Activated CD8-positive, alpha-beta memory T cell treated with anti-CD3 and anti-CD28 coated beads for 1 hour (primary cell): ENCODE measurements at regions not wholly inside any gene's neighbourhood (a gene's known extent, or its start where the extent isn't known, plus 50 kb on each side); places are given as distances from the start of the nearest gene placed in this dataset.

Experiments used
- DNase-seq, 2 donors: peaks; one replicate each; pipeline ENCODE4 v3.0.0-alpha.2; 2020; ENCODE audit warnings: low read depth in 1 of 2; ENCODE audit errors: extremely low read depth in 1 of 2

DNA sequence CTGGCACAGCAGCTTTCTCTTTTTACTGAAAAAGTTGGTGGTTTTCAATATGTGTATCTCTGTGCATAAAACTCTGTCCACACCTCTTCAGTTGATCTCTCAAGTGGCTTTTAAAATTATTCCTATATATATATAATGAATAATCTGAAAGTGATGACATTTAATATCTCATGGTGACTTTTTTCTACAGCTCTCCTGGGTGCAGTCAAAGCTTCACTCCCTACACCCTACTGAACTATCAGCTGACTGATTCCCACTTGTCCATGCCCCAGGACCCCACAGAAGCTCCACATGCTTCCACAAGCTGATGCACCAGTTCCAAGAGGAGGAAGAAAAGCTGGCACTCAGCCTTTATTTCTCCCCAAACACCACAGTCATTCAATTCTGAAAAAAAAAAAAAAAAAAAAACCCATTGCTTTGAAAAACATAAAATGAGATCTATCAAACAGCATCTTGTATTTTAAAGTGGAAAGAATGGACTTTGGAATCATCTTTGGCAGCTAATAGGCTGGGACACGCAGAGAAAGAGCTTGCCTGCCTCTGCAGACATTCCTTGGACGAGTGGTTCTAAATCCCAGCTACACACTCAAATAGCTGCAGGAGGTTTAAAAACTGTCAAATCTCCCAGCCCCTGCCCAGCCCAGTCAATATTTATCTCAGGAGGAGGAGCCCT lies 75.3 kb upstream of the GDF10 start:
- DNase-seq, result no peak

DNA sequence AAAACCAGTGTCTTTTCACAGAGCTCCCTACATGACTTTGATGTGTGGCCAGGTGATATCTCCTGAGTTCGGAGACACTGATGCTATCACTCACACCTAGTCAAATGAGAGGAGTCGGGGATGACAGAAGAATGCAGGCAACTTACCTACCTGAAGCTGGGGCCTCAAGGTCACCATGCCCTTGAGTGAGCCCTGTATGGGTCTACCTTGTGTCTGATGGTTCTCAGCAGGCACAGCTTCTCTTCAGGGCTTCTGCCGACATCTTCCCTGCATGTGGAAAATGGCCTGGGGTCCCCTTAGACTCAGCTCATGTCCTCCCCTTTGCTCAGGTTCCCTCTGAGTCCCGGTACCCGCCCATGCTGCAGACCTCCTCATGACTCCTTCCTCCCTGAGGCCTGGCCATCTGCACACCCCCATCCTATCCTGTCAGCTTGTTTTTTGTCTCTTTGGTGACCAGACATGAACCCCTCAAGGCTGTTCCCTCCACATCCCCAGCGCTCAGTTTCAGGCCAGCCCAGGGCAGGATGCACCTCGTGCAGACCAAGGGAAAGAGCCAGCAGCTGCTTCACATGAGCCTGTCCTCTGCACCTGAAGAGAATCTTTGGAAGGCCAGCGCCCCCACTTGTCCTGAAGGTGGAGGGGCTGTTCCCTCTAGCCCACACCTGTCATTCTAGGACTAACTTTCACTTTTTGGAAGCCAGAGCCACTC lies 74.6 kb upstream of the GDF10 start:
- no peak for DNase-seq

DNA sequence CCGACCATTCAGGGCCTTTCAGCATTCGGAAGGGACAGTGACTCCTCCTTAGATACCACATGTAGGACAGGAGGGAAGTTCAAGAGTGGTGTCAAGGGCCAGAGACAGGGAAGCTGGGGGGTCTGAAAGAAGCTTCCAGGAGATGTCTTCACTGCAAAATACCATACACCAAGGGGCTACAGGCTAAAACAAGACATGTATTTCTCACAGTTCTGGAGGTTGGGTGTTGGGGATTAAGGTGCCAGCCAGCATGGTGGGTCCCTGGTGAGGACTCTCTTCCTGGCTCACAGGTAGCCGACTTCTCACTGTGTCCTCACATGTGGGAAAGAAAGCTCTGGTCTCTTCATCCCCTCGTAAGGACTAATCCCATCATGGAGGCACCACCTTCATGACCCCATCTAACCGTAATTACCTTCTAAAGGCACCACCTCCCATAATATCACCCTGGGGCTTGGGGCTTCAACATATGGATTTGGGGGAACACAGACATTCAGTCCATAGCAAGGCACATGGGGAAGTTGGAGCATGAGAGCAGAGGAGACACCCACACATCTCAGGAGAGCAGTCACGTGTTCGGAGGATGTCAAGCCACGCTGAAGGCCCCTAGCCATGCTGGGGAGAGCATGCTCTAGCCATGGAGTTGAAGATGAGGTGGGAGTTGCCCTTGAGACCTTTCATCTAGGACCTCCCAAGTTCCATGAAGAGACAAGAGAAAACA lies 73.9 kb upstream of the GDF10 start:
- DNase-seq, result no peak

DNA sequence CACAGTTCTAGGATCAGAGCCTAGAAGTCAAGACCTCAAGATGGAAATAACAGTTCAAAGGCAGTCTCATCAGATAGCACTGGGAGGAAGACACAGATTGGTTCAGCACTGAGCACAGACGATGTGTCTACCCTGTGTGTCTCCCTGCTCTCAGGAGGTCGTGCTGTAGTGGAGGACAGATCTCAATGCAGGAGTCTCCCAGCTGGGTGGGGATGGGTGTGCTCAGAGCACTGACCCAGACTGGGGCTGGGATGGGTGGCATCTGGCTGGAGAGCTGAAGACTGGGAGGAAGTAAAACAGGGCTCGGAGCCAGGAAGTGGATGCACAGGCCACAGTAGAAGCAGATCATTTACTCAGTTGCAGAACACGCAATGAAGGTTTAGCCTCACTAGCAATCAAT lies 69.5 kb upstream of the GDF10 start:
- no peak for DNase-seq

DNA sequence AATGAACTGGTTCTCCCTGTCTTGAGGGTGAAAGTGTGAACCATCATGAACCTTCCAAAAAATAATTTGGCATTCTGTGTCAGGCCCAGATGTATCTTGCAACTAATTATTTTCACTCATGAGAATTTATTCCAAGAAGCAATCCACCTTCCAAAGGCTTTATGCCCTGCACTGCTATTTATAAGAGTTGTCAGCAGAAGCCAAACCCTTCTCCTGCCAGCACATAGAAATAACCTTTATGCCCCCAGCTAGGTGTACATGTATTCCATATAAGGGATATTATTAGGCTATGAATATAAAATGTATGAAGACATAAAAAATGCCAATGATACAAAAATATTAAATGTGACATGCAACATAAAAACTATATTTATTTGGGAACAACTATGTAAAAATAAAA lies 69.0 kb upstream of the GDF10 start:
- DNase-seq, result no peak

DNA sequence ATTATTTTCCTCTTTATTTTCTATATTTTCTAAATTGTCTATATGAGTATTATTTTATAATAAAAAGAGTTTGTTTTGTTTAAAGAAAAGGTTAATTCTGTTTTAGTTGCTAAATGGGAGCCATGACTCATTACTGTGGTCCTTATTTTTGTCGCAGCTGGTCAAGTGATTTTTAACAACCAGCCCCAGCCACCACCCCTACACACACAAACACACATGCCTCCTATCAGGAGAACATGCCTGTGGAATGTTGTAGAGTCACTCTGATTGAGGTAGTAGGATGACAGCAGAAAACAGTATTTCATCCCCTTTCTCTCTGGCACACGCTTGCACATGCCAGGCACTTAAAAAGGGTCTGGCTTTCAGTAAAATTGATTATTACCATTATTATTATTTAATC lies 68.6 kb upstream of the GDF10 start:
- DNase-seq, result no peak

DNA sequence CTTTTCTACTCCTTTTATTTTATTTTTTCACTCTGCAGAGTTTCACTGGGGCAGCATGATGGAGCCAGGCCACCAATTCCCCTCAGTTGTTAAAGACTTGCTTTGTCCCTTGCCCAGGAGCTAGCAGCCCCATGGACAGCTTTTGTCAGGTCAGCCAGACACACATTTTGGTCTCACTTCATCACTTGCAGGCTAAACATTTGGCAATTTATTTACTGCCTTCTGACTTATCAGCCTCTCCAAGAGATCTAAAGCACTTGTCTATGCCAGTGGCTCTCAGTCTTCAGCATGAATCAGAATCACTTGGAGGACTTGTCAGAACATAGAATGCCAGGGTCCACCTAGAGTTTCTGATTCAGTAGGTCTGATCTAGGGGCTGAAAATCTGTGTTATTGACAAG lies 66.4 kb upstream of the GDF10 start:
- DNase-seq, result no peak

DNA sequence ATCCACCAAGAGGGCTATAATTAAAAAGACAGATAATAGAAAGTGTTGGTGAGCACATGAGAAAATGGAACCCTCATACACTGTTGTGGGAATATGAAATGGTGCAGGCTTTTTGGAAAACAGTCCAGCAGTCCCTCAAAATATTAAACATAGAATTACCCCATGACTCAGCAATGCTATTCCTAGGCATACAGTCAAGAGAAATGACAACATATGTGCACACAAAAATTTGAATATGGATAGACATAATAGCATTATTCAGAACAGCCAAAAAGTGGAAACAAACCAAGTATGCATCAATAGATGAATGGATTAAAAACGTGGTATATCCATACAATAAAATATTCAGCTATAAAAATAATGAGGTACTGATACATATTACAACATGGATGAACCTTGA lies 64.5 kb upstream of the GDF10 start:
- DNase-seq, result no peak

DNA sequence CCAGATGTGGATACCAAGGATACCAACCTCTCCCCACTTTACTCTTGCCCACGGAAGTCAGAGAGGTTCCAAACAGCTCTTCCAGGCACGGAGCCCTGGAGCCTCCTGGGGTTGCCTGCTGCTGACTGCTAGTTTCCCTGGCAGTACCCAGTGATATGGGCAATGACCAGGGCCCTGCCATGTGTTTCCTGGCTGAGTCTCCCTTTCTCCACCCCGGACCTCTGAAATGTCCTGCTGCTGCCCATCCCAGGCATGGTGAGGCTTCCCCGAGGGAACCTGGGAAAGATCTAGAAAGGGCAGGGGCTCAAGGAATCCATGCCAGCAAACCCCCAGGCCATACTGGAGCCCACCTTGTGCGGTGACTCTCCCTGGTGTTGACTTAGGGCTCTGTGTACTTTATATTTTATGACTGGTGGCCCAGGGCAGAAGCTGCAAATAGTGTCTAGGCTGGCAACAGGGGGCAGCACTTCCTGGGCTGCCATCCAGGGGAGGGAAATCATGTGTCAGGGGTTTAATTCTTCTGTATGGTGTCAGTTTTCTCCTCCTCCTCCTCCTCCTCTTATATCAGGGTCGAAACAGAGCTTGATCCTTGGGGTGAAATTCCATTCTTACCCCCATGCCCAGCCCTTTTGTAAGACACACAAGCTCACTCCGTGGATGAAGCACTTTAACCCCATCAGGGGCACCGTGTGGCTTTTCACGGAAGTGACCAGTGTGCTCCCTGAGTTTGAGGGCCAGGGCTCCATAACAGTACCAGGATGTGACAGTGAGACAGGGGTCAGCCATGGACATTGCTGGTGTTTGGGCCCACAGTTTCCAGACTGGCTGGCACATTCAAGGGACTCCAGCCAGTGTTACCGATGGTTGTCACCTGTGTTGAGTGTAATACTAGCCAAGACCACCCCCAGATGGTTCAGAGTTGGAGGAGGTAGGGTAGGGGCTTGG lies 62.4 kb upstream of the GDF10 start:
- no peak for DNase-seq

DNA sequence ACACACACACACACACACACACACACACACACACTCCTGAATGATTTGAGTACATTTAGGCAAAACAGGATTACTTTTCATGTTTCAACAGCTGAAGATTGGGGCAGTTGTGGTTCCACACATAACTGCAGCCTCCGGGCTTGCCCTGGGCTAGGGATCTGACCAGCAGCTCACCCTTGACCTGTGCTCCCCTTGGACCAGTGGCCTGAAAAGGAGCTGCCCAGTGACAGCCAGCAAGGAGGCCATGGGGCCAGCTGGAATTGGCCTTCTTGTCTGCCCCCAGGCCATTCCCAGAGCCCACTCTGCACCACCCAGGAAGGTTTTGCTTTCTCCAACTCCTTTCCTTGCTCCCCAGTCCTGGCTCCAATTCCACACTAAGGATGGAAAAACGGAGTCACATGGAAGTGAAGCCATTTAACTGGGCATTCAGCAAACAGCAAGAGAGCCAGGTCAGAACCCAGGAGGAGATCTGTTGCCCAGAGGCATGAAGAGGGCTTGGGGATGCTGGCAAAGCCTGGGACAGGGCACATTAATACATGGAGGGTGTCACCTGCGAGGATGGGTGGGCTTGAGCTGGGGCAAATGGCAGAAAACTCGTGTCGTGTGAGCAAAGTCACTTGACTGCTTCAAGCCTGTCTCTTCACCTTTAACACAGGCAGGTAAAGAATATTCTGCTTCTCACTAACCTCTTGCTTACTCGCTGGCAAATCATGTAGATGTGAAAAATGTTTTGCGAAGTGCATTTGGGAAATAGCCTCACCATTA lies 61.5 kb upstream of the GDF10 start:
- no peak for DNase-seq

DNA sequence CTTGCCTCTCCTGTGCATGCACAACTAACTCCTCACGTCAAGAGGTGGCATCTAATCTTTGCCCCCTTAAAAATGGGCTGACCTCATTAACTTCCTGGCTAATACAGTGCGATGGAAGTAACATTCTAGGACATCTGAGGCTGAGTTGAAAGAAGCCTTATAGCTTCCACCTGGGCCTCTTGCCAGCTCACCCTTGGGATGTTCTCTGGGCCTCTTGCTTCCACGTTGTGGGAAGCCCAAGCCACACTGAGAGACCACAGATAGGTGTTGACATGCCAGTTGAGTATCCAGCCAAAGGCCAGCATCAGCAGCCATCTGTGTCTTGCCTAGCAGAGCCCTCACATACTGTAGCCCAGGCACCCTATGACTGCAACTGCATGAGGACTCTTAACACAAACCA lies 60.8 kb upstream of the GDF10 start:
- DNase-seq, result no peak

DNA sequence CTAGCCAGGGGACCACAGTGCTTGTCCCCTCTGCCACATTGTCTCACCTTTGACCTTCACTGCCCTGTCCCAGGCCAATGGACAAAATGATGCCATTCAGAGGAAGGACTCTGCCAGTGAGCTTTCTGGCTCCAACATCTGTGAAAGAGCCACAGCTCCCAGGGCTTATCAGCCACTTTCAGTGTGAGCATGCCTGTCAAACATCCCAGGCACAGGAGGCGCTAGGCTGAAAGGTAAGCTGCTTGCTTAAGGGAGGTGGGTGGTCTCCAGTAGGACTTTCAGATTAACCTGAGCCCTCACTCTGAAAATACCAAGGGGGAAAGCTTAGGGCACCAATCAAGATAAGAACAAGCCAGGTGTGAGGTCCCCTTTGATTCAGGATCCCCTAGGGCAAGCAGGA lies 59.8 kb upstream of the GDF10 start:
- no peak for DNase-seq

DNA sequence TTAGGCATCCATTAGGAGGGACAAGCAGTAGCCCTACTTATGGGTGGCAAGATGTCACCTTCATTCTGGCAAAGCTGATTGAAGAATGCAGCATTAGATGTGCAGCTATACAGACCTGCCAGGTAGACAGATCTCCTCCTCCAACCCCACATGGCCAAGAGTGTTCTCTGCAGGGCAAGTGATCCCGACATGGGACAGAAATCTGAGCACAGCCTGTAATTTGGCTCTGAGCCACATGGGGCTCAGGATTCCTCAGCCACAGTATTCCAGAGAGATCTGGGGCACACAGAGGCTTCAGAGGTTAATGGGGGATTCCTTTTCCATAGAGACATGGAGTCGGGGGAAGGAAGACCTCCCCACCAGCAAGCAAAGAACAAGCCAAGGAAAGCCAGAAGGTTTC lies 58.7 kb upstream of the GDF10 start:
- no peak for DNase-seq

DNA sequence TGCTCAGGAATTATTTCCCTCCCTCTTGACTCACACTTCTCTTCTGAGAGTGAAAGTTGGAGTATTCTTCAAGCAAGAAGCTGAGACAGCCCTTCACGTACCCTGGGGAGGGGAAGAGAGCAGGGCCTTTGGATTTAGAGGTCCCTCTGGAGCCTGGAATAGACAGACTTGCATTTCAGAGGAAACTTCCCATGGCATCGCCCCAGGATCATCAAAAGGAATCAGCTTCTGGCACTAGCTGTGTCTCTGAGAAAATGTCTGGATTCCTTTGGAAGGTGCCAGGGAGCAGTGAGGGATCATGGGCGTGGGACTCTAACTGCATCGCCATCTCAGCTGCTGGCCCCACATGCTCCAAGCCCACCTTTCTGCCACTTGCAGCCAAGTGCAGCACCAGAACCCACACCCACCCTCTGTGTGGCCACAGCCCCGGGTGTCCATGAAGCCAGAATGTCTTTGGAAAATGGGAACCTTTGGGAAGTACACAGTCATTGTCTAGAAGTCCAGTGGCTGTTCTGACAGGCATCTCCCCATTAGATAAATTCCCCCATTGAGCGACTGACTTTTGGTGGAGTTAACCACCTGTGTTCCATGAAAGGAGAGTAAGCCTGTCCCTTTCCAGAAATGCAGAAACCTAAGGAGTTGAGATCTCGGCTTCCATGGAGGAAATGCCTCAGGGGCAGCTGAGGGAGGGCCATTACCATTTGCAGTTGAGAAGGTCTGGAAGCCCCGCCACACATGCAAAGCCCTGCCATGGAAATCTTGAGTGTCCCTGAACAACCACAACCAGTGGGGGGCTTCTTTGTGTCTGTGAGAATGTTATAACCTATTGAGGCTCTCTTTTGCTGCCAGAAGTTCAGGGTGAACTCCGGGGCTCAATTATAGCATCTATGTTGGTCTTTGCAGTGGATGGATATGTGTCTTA lies 57.8 kb upstream of the GDF10 start:
- no peak for DNase-seq

DNA sequence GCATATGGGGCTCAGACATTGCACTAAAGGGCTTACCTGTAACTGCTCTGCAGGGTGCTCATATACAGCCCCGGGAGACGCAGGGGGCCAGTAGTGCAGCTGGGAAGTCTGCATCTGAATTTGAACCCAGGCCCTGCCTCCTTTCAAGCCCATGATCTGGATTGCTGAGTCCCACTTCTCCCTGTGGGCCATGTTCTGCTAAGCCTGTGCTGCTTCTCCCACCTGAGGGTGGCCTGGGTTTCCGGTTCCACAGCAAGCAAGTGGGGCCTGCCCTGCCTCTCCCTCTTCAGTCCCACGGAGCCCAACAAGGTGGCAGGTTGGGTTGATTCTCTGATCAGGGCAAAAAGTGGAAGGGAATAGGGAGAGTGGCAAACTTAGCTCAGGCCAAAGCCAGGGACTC lies 56.6 kb upstream of the GDF10 start:
- DNase-seq, result no peak

DNA sequence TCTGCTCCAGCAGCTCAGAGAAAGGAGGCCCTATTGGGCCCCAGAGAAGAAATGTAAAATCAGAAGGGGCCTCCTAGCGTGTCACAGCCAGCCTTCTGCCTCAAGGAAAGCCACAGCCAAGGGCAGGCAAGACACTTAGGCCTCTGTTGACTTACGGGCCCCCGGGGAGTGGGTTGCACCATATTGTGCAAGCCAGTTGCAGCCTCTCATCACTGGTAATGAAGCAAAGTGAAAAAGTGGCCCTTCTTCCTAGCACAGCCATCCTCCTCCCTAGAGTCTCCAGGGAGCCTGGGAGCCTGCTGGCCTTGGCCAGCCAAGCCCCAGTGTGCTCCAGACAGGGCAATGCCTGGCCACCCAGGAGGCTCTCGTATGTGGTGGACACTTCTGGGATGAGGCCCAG lies 56.2 kb upstream of the GDF10 start:
- no peak for DNase-seq

DNA sequence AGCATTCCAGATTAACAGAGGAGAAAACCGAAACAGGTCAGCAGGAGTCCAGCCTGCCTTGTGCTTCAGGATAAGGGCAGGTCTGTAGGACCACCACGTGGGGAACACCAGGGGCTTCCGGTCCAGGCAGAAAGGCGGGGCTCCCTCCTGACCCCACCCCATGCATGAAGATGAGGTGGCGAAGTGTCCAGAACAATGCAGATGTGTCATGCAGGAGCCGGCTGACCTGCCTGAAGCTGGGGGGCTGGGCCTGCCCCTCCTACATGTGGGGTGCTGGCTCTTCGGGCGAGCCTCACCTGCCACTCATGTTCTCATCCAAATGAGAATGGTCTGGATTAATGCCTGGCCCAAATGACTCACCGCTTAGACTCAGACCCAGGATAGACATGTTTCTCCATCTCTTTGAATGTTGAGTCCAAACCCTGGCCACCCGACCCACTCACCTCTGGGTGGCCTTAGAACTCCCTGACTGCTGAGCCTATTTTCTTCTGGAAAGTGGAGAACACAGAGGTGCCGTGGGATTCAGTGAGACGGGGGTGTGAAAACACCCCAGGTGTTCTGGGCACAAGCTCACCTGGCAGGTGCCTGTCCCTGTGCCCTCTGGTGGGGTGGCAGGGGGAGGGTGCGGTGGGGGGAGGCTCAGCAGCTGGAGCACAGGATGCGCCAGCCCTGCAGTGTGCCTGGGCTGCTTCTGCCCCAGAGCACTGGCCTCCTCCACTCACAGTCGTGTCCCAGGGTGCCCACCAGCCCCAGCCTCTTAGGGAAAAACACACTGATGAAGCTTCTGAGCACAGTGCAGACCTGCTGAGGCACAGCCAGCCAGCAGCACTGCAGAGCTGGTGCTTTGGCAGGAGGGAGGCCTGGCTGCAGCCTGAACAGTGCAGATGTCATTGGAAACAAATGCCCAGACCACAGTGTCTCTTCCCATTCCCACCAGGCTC lies 55.2 kb upstream of the GDF10 start:
- DNase-seq, result no peak

DNA sequence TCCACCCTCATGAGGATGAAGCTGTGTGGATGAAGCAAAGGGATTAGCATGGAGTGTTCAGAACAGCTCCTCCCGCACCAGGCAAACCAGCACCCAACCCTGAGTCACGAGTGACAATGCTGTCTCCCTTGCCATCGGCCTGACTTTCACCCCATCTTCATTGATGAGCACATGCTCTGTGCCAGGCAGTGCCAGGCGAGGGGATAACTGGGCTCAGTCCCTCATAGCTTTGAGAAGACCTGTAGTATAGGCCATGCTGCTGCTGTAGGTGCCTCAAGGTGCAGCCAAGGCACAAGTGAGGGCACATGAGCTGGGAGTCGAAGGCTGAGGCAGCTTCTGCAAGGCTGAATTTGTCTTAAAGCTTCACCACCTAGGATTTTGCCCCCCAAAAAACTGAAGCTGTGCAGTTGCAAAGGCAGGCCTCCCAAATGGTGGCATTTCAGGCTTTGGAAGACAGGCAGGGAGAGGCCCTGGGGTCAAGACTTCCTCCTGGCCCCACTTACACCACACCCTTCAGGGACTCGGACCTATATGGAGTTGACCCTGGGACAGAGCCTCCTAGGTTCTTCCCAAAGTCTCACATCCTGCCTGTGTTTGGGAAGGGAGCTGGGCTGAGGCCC lies 54.2 kb upstream of the GDF10 start:
- no peak for DNase-seq
